GM12864 (cell line): ENCODE measurements at regions not wholly inside any gene's neighbourhood (a gene's known extent, or its start where the extent isn't known, plus 50 kb on each side); places are given as distances from the start of the nearest gene placed in this dataset.

Experiments
- DNase-seq: peaks from one replicate; pipeline ENCODE4 v3.0.0-alpha.2; 2011; ENCODE audit warnings: low read depth
- H3K4me3 ChIP-seq: 2 replicates; pipeline ENCODE4 v1.5.1; 2011; ENCODE audit warnings: mild to moderate bottlenecking, low read depth, low read length, control low read depth
- CTCF ChIP-seq: IDR thresholded peaks from 2 replicates; pipeline ENCODE4 v1.5.1; 2011; ENCODE audit warnings: low read depth, mild to moderate bottlenecking, moderate library complexity, low read length, control low read depth, inconsistent platforms; ENCODE audit errors: missing control alignments

GRCh38 chr16:85503679-85504231 lies 109.4 kb upstream of the GSE1 start:
- no peak for DNase-seq
- no peak for TF ChIP-seq CTCF
- H3K4me3 ChIP-seq, result no peak overlapping the region

- no peak overlapping the region for H3K4me3 ChIP-seq
- TF ChIP-seq CTCF, result no peak
These were observed 108.9 kb upstream of the GSE1 start for GRCh38 chr16:85504242-85504641.

GRCh38 chr16:85505794-85506634 lies 107.1 kb upstream of the GSE1 start:
- TF ChIP-seq CTCF, result no peak
- no peak for DNase-seq
- H3K4me3 ChIP-seq, result no peak overlapping the region

More at GRCh38 chr16:85504242-85504641, 108.9 kb upstream of the GSE1 start:
- DNase-seq, result no peak

- no peak overlapping the region for H3K4me3 ChIP-seq
- no peak for TF ChIP-seq CTCF
- DNase-seq, result no peak
These were observed 106.5 kb upstream of the GSE1 start for GRCh38 chr16:85506635-85506911.

- TF ChIP-seq CTCF, result no peak
- DNase-seq, result no peak
- no peak overlapping the region for H3K4me3 ChIP-seq
These were observed 105.8 kb upstream of the GSE1 start for GRCh38 chr16:85507342-85507741.

- H3K4me3 ChIP-seq, result no peak overlapping the region
- DNase-seq, result no peak
- TF ChIP-seq CTCF, result no peak
These were observed 104.7 kb upstream of the GSE1 start for GRCh38 chr16:85508388-85508787.

GRCh38 chr16:85508993-85509392 lies 104.1 kb upstream of the GSE1 start:
- H3K4me3 ChIP-seq, result no peak overlapping the region
- no peak for TF ChIP-seq CTCF
- DNase-seq, result no peak
